ENCODE measurements at regions not wholly inside any gene's neighbourhood (a gene's known extent, or its start where the extent isn't known, plus 50 kb on each side); places are given as distances from the start of the nearest gene placed in this dataset.
"Not testable (repeated sequence)": the region's sequence is repeated elsewhere in the genome, so short reads cannot be mapped to it uniquely, and the experiment has no call there.

DNA sequence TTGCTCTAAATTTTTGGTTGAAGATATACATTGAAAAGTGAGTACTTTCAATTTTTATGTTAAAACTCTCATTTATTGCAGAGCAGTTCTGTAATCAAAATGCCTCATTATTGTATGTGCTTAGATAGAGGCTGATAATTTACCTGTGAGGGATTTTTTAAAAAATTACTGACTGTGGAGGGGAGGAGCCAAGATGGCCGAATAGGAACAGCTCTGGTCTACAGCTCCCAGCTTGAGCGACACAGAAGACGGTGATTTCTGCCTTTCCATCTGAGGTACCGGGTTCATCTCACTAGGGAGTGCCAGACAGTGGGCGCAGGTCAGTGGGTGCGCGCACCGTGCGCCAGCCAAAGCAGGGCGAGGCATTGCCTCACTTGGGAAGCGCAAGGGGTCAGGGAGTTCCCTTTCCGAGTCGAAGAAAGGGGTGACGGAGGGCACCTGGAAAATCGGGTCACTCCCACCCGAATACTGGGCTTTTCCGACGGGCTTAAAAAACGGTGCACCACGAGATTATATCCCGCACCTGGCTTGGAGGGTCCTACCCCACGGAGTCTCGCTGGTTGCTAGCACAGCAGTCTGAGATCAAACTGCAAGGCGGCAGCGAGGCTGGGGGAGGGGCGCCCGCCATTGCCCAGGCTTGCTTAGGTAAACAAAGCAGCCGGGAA, 89.4 kb downstream of the DDX11 start:
- intact Hi-C loops (cut with DNase I); DNase-seq; ATAC-seq: not testable (repeated sequence)

DNA sequence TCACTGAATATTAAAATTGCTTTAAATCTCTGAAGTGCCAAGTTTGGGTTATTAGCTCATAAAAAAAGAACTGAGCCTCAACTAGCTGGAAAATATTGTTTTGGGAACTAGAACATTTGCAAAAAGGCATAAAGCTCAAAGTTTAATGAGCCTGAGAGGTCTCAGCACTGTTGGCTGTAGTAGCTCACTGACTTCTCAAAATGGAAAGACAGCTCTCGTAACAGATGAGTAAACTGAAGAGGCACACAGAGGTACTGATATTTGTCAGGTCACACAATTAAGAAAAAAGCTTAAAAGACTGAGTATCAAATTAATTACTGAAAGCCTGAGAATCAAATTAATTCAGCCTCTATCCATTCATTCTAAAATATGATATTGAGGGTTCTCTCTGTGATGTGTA, 100.6 kb downstream of the DDX11 start:
- ATAC-seq; intact Hi-C loops (cut with DNase I); DNase-seq: not testable (repeated sequence)

DNA sequence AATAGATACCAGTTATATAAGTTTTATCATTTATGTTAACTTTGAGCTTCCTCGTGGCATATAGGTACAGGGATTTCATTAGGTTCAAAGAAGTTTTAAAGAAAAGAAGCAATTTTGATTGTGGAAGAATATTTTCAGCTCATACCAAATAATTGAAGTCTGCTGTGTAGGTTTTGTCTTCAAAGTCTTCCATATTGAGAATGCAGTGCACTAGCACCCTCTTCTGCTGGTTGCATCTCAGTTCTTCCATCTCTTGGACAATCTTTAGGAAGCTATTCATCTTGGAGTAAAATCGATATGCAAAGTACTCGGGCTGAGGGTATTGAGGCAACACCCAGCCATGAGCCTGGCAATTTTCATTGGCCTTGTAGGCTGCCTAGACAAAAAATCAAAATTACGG, 103.9 kb downstream of the DDX11 start:
- DNase-seq; intact Hi-C loops (cut with DNase I); ATAC-seq: not testable (repeated sequence)

DNA sequence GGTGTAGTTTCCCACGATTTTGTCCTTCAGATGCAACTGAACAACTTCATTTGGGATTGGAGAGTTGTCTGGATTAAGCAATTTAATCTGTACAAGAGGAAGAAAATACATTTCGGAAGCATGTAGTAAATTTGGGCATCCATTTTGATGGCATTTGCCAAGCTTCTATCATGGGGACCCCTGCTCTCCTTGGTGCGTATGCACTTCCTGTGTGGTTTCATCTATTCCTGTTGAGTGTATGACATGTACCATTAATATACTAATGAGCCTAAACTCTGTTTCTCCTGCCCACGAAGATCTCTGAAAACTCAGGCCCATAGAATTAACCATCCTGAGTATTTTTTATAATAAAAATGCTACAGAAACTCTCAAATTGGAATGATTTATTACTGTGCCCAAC, 105.2 kb downstream of the DDX11 start:
- intact Hi-C loops (cut with DNase I); ATAC-seq; DNase-seq: not testable (repeated sequence)

DNA sequence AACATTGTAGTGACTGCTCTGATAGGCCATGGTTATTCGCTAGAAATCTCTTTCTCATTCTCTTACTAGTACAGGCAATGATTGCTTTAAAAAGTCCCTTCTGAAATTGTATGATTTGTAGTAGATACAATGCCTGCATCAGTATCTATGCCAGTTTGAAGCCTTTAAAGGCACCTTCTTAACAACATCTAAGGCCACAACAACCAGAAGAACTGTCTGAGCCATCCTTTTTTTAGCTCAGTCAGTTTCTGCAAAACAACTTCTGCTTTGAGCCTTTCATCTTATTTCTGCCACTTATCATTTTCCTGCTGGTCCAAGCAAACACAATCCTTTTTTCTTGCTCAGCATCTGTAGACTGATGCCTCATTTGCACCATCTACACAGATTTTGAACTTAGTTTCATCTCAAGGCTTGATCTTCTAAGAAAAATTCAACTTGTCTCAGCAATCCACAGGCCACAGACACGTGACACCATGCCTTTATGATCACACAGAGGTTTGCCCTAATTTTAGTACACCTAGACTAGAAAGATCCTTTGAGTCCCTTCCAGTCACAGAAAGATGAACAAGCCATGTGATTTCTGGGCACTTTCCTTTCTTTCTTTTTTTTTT, 106.1 kb downstream of the DDX11 start:
- ATAC-seq; DNase-seq; intact Hi-C loops (cut with DNase I): not testable (repeated sequence)

DNA sequence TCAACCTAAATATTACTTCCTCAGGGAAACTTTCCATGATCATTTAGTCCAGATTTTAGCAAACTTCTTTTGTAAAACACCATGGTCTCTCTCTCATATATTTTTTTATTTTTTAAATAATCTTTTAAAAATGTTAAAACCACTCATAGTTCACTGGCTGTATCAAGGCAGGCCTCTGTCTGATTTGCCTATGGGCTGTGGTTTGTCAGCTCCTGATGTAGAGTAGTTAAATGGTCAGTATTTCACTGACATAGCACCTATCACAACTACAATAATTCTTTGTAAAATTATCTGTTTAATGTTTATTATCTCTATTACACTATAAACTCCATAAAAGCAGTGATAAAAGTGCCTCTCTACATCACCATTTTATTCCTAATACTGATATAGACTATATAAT, 108.9 kb downstream of the DDX11 start:
- ATAC-seq; intact Hi-C loops (cut with DNase I); DNase-seq: not testable (repeated sequence)

DNA sequence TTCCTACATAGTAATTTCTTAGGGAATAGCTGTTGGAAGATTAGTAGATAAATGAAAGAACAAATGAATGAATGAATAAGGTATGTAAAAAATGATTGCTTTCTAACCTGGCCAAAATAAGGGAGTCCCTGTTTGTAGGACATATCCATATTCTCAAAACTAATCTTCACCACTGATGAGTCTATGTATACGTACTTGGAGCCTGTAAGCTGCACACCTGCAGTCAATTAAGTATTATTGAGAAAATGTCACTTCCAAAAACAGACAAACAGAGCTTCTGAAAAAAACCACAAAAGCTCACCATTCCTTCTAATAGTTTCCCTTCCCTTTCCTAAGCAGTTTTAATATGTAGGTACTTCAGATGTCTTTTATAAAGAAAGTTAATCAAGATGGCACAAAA, 109.4 kb downstream of the DDX11 start:
- intact Hi-C loops (cut with DNase I); DNase-seq; ATAC-seq: not testable (repeated sequence)

DNA sequence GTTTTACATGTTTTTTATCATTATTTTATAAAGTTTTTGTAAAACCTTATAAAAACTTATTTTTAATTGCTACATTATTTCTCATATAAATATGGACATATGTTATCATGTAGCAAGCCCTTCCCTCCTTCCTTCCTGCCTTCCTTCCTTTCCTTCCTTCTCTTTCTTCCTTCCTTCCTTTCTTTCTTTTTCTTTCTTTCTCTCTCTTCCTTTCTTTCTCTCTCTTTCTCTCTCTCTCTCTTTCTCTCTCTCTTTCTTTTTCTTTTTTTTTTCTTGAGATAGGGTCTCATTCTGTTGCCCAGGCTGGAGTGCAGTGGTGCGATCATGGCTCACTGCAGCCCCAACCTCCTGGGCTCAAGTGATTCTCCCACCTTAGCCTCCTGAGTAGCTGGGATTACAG, 110.2 kb downstream of the DDX11 start:
- not testable (repeated sequence) for ATAC-seq

DNA sequence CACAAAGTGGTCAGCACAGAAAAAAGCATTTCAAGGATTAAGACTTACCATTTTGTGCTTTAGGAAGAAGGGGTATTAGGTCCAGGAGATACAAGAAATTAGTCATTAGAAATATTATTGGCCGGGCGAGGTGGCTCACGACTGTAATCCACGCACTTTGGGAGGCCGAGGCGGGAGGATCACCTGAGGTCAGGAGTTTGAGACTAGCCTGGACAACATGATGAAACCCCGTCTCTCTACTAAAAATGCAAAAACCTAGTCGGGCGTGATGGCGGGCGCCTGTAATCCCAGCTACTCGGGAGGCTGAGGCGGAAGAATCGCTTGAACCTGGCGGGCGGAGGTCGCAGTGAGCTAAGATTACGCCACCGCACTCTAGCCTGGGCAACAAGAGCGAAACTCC, 111.0 kb downstream of the DDX11 start:
- DNase-seq; intact Hi-C loops (cut with DNase I): not testable (repeated sequence)

More for the DNA sequence above, 110.2 kb downstream of the DDX11 start:
- DNase-seq; intact Hi-C loops (cut with DNase I): not testable (repeated sequence)

DNA sequence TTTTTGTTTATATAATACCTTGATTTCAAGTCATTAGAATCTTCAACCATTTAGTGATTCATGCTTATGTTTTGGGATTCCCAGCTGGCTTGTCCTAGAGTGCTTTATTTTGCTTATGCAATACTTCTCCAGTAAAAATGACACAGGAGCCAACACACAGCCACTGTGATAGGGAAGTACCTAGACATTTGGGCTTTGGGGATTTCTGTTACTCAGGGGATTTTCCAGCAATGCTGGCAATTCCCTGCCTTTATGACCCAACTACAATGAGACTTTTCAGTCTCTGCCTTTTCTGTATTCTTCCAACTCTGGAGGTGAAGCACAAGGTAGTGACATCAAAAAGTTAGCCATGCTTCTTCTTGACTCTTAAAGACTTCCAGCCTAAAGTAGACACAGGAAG, 119.0 kb downstream of the DDX11 start:
- intact Hi-C loops (cut with DNase I); ATAC-seq; DNase-seq: not testable (repeated sequence)

More for the DNA sequence above, 111.0 kb downstream of the DDX11 start:
- ATAC-seq, result not testable (repeated sequence)

DNA sequence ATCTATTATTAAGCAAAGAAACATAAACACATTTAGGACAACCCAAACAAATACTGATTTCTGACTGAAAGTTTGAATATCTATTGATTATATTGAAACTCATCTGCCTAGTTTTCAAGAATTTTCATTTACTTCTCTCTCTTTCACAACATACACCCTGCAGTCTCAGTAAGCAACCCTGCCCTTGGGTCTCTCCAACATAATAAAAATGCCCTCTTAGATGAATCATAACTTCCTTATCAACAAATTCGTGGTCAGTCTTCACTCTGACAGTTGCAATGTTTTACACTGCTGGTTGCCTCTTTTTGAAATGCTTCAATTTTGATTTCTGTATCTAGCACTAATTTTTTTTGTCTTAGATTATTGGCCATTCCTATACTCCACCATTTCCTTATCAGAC, 122.0 kb downstream of the DDX11 start:
- intact Hi-C loops (cut with DNase I); DNase-seq: not testable (repeated sequence)
- peak in 1 of 2 donors; percentile 58 for ATAC-seq

DNA sequence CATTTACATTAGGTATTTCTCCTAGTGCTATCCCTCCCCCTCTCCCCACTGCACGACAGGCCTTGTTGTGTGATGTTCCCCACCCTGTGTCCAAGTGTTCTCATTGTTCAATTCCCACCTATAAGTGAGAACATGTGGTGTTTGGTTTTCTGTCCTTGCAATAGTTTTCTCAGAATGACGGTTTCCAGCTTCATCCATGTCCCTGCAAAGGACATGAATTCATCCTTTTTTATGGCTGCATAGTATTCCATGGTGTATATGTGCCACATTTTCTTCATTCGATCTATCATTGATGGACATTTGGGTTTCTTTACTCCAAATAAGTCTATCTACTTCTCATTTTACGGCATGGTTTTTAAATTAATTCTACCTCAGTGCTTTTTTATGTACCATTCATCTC, 125.8 kb downstream of the DDX11 start:
- intact Hi-C loops (cut with DNase I); DNase-seq; ATAC-seq: not testable (repeated sequence)

DNA sequence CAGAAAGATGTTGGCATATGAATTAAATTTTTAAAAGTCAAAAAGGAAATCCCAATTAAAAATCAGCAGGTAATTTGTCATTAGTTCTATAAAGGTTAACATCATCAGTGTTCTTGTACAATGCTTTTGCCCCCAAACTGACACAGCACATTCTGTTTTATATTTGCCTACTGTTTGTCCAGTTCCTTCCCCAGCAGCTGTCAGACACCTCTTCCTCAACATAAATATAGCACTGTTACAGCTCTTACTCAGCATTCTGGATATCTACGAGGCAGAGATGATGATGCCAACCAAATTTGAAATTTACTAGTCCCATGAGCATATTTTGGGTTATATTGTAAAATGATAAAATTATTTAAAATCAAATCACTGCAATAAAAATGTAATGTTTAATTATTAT, 124.6 kb downstream of the SINHCAF start:
- DNase-seq (no peak), ATAC-seq (no peak)
- intact Hi-C loops (cut with DNase I), result no loop called here

DNA sequence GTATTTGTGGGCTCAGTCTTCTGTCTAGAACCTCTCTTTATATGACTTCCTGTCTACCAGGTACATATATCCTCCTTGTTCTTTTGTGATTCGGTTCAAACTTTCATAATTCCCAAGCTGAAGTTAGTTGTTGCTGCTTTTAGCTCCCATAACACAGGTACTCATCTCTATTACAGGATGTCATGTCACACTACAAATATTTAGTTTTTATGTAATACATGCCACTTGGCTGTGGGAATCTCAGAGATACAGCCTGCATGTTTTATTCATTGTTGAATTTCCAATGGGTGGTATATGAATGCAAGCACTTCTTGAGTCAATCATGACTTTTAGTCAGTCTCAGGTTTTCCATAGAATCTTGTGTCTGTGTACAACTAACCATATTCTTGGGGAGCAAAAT, 122.7 kb downstream of the SINHCAF start:
- DNase-seq, result no peak
- ATAC-seq, result no peak
- intact Hi-C loops (cut with DNase I), result no loop called here

DNA sequence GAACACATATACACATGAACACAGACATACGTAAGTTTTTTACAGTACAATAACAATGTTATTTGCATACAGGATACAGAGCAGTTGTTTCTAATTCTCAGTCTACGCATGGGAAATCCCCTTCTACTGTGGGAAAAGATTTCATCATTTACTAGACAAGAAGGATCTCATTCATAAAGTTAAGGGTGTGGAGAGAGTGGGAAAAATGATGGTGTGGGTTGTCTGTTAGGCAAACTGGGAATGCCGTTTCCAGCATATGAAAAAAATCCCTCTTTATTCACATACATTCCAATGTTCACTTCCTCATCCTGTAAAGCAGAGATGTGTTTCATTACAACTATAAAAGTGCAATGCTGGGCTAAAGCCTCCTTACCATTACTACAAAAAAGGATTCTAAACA, 120.9 kb downstream of the SINHCAF start:
- ATAC-seq (peak in 1 of 2 donors; percentile 77), DNase-seq (no peak)
- intact Hi-C loops (cut with DNase I), result no loop called here

DNA sequence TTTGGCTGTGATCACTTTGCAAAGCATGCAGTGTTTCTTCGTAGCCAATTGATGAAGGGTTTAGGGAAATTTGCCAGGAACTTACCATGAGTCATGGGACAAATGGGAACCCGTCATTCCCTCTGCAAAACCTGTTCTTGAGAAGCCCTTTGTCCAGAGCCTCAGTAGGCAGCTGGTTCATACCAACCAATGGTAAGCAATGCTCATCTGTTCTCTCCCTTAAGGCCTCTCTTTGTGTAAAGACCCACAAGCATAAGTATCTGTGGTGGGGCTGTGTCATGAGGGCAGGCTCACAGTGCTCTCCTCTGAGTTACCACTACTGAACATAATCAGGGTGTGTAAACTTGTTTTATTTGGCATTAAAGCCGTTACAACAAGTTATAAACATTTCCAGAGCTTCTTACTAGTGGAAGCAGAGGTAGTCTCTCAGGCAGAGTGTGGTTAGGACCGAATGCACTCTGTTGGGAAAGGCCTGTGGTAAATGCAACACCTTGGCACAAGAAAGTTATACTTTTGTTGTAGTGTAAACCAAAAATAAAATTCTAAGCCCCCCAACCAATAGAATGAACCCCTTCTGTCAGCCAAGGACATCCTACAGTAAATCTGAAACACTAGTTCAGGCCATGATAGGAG, 119.8 kb downstream of the SINHCAF start:
- DNase-seq (no peak), ATAC-seq (peak in 1 of 2 donors; percentile 94)
- intact Hi-C loops (cut with DNase I), result no loop called here

DNA sequence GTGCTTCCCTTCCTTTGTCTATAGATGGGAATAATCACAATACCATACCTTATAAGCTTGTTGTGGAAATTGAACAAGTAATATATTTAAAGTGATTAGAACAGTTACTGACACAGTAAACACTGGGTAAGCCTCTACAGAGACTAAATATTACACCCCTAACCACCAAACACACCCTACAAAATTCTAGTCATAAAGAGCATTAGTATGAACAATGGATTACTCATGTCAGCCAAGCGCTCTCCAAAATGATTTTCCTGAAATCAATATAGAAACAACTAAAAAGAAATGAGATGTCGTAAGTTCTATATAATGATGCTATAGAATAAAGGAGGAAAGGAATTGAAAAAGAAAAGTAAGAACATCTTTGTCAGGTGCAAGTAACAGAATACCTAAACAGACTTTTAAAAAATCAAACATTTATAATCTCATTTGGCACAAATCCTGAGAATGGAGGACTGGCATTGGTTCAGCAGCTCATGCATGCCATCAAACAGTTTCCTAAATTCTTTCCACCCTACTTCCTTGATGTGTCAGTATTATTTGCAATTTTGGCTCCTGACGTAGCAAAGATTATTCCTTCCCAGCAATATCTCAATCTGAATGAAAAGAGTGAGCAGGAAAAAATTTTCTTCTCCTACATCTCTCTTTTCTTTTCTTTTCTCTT, 118.0 kb downstream of the SINHCAF start:
- no peak for ATAC-seq
- no peak for DNase-seq
- intact Hi-C loops (cut with DNase I), result no loop called here

DNA sequence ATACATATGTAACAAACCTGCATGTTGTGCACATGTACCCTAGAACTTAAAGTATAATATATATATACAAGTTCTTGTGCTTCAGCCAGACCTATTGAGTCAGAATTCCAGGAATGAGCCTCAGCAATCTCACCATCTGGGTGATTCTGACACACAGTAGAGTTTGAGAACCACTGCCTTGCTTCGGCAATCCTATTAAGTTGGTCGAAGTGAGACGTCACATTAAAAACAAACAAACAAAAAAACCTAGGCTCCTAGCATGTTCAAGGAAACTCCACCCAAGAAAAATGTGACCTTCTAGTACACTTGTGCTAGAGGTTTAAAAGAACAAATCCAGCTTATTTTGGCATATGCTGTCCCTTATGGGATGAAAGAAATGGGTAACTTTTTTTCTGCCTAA, 115.8 kb downstream of the SINHCAF start:
- ATAC-seq (no peak), DNase-seq (no peak)
- intact Hi-C loops (cut with DNase I), result no loop called here

DNA sequence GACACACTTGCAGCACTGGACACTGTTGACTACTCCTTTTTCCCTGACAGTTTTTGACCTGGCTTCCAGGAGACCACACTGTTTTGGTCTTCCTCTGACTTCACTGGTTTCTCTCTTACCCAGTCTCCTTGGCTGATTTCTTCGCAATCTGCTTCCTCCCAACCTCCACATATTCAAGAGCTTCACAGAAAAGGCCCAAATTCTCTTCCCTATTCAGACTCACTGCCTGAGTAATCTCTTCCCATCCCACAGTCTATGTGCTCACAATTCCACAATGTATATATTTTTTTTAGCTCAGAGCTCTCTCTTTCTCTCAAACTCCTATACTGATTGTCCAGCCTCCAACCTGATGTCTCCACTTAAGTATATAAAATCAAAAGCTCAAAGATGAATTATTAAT, 115.4 kb downstream of the SINHCAF start:
- no peak for ATAC-seq
- no peak for DNase-seq
- intact Hi-C loops (cut with DNase I), result no loop called here

All from left cardiac atrium (tissue), 4 donors.